ENCODE measurements at regions not wholly inside any gene's neighbourhood (a gene's known extent, or its start where the extent isn't known, plus 50 kb on each side); places are given as distances from the start of the nearest gene placed in this dataset.

DNA sequence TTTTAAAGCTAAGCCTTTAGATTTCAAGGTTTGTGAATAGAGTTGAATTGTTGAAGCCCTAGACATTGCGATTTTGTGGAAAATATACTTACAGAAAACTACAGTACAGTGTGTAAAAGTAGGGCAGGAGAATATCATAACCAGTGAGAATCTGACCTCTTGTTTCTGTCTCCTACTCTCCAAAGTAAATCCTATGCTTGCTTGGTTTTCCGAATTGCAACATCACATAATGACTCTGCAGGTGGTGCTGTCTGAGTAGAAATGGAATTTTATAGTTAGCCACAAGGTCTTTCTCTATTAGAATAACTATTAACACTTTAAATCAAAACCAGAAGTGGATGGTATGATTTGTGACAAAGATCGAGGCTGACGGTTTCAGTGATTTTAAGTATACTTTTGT is 505.6 kb downstream of the RAPGEF2 start:
- TF ChIP-seq, protein P1, sequence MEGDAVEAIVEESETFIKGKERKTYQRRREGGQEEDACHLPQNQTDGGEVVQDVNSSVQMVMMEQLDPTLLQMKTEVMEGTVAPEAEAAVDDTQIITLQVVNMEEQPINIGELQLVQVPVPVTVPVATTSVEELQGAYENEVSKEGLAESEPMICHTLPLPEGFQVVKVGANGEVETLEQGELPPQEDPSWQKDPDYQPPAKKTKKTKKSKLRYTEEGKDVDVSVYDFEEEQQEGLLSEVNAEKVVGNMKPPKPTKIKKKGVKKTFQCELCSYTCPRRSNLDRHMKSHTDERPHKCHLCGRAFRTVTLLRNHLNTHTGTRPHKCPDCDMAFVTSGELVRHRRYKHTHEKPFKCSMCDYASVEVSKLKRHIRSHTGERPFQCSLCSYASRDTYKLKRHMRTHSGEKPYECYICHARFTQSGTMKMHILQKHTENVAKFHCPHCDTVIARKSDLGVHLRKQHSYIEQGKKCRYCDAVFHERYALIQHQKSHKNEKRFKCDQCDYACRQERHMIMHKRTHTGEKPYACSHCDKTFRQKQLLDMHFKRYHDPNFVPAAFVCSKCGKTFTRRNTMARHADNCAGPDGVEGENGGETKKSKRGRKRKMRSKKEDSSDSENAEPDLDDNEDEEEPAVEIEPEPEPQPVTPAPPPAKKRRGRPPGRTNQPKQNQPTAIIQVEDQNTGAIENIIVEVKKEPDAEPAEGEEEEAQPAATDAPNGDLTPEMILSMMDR (IDR thresholded peaks at IDR 0.05): no peak
- DNase-seq (no peak), ATAC-seq (no peak)
- H3K4me3 ChIP-seq: no peak overlapping the region
- H3K9me3 ChIP-seq: peaks cover 0 to 9% (median 0%) of the 10 kb centered on the region in 11 donors
- H3K27me3 ChIP-seq: no peaks in the 10 kb centered on the region
- intact Hi-C loops (cut with DNase I): no loop called here
- 89 to 93% methylated on average over 4 of the region's 4 CpGs for WGBS, 2 donors
- H3K4me1 ChIP-seq: no peaks in the 10 kb centered on the region
- H3K27ac ChIP-seq: no peak overlapping the region
- no peaks in the 10 kb centered on the region for H3K36me3 ChIP-seq

DNA sequence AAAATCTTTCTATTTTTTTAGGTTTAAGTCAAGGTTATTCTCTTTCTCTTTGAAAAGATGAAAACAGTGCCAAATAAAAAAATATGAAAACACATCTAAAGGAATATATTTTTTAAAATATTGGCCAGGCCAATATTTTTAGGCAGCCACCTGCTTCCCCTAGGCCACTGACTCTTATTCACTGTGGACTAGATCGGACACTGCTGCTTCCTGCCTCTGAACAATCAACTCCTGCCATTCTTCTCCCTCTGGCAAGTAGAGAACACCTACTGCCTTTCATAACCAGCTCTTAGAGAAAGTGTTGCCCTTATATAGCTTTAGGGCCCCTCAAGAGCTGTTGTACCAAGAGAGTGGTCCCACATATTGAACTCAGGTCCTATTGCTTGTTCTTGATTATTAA is 529.2 kb downstream of the RAPGEF2 start:
- whole genome bisulfite sequencing, 2 donors: 52 to 54% methylated on average over 1 of the region's 1 CpG
- no peaks in the 10 kb centered on the region for H3K27me3 ChIP-seq
- intact Hi-C loops (cut with DNase I): no loop called here
- ATAC-seq (no peak), DNase-seq (no peak)
- H3K27ac ChIP-seq: no peak overlapping the region
- TF ChIP-seq, protein P1 (IDR thresholded peaks at IDR 0.05): no peak
- H3K4me3 ChIP-seq: no peak overlapping the region
- H3K36me3 ChIP-seq: no peaks in the 10 kb centered on the region
- no peaks in the 10 kb centered on the region for H3K4me1 ChIP-seq
- H3K9me3 ChIP-seq: peaks cover 0 to 10% (median 0%) of the 10 kb centered on the region in 11 donors

DNA sequence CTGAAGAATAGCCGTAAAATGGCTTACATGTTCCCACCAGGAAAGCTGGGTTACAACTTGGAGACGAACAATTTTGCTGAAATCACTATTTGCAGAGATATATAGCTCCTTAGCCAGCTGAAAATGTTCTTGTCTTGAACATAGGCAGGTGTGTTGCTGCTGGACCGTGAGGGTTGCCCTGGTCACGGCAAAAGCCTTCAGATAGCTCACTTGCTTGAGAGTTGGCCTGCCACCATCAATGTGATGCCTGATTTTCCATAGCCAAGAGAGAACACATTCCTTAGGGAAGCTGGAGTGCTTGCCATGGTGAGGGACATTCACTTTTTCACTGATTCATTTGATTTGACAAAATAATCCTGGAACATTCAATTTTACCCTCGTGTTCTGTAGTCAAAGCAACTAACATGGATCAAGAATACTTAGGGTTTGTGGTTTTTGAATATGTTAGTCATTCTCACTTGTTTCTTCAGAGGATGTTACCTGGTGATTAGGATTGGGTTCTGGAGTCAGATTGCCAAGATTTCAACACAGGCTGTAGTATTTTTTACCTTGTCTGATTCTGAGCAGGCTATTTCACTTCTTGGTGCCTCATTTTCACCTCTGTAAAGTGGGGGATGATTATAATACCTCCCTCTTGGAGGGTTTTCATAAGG is 536.9 kb downstream of the RAPGEF2 start:
- Histone ChIP-seq H3K4me3 (no peak overlapping the region), H3K9me3 (peaks cover 0 to 10% (median 0%) of the 10 kb centered on the region in 11 donors), H3K27ac (no peak overlapping the region), H3K27me3 (no peaks in the 10 kb centered on the region), H3K4me1 (no peaks in the 10 kb centered on the region), H3K36me3 (no peaks in the 10 kb centered on the region)
- 69 to 75% methylated on average over 5 of the region's 5 CpGs for WGBS, 2 donors
- intact Hi-C loops (cut with DNase I): no loop called here
- ATAC-seq (no peak), DNase-seq (no peak)
- TF ChIP-seq, protein P1 (IDR thresholded peaks at IDR 0.05): no peak

DNA sequence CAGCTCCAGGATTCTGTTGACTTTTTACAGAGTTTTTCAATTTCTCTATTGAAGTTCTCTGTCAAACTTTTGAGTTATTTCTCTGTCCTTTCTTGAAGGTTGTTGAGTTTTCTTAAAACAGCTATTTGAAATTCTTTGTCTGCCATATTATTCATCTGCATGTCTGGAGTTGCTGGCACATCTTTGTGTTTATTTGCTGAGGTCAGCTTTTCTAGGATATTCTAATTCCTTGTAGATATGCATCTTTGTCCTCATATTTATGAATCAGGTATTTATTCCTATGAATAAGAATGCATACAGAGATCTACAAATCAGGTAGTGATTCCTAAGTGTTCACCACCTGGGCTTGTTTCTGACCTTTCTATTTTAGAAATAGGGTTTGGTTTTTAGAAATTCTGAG is 546.4 kb downstream of the RAPGEF2 start:
- TF ChIP-seq, protein P1 (IDR thresholded peaks at IDR 0.05): no peak
- Histone ChIP-seq H3K4me1 (no peaks in the 10 kb centered on the region), H3K27me3 (no peaks in the 10 kb centered on the region), H3K36me3 (no peaks in the 10 kb centered on the region), H3K27ac (no peak overlapping the region), H3K4me3 (no peak overlapping the region), H3K9me3 (peaks cover 0 to 48% (median 3%) of the 10 kb centered on the region in 11 donors)
- DNase-seq (no peak), ATAC-seq (no peak)
- intact Hi-C loops (cut with DNase I): no loop called here
